ENCODE measurements at regions not wholly inside any gene's neighbourhood (a gene's known extent, or its start where the extent isn't known, plus 50 kb on each side); places are given as distances from the start of the nearest gene placed in this dataset.

DNA sequence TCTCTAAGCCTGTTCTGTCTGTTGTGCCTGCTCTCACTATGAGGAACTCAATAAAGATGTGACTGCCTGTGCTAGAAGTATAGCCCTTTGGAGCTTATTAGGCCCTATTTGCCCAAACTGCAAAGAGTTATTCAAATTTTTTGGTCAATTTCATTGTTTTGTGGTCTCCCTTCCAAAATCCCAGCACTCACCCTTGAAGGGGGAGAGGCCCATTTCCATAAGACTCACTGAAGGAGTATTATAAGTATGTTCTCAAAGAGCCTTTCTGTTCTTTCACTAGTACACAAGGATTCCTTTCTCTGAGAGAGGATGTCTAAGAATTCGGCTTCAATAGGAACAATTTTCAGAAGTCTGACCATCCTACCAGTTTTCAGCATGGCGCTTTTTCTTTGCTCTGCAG lies 641.9 kb upstream of the REG3G start:
- no peak overlapping the region for H3K27ac Mint-ChIP-seq
- no peaks in the 10 kb centered on the region for H3K9me3 Mint-ChIP-seq
- no peak for DNase-seq
- ChIA-PET CTCF (no interaction called here), POLR2A (no interaction called here)
- no peak overlapping the region for H3K4me3 Mint-ChIP-seq
- no peaks in the 10 kb centered on the region for H3K27me3 Mint-ChIP-seq
- H3K4me1 Mint-ChIP-seq, result no peaks in the 10 kb centered on the region
- no peaks in the 10 kb centered on the region for H3K36me3 Mint-ChIP-seq (ENCODE audit: low read depth)

DNA sequence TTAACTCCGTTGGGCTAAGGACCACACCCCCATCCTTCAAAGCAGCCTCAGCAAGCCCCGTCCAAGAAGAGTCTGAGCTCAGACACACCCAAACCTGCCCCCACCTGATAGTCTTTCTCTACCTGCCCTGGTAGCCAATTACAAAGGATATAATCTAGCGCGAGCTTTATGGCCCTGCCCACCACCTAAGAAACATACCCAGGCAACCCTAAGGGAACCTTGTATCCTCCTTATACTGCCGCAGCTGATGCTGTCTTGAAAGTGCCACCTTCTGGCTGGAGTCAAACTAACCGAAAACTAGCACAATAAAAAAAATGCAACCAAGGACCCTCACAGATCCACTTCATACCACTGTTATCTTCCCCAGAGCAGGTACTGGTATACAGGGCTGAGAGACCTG lies 628.3 kb upstream of the REG3G start:
- Mint-ChIP-seq H3K36me3 (ENCODE audit: low read depth) (no peaks in the 10 kb centered on the region), H3K9me3 (peaks cover 23% of the 10 kb centered on the region), H3K27me3 (no peaks in the 10 kb centered on the region), H3K27ac (no peak overlapping the region), H3K4me1 (no peaks in the 10 kb centered on the region), H3K4me3 (no peak overlapping the region)
- POLR2A ChIA-PET, result no interaction called here
- CTCF ChIA-PET, result interaction anchor here (0.6 kb wide), 1 partner anchor 968 kb away, joined by 3 read pairs; no protein-coding TSS in a partner anchor
- DNase-seq, result no peak

DNA sequence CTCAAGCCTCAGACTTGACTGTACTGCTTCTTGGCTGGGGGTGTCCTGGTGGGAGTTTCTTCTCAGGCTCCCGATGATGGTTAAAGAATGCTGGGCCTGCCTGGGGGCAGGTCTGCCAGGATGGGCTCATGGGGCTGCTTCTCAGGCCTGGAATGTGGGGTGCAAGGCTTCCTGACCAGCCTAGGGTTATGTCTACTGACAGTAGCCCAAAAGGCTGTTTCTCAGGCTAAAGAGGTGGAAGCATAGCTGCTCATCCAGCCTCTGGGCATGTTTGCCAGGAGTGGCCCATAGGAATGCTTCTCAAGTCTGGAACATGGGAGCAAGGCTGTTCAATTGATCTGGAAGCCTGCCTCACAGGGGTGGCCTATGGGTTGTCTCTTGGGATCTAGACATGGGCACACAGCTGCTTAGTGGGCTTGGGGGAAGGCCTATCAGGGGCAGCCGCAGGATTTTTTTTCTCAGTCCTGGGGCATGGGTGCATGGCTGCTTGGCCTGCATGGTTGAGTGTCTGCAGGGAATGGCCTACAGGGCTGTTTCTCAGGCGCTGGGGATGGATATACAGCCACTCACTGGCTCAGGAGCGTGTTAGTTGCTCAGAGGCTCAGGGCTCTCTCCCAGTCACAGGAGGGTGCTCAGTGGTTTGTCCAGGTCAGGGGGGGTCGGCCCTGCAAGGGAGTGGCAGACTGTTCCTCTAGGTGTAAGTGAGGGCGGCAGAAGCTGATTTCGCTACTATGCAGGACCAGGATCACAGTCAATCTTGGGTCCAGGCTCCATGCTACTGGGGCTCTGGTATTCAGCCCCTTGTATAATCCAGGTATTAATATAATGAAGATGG lies 617.3 kb upstream of the REG3G start:
- no peaks in the 10 kb centered on the region for H3K36me3 Mint-ChIP-seq (ENCODE audit: low read depth)

DNA sequence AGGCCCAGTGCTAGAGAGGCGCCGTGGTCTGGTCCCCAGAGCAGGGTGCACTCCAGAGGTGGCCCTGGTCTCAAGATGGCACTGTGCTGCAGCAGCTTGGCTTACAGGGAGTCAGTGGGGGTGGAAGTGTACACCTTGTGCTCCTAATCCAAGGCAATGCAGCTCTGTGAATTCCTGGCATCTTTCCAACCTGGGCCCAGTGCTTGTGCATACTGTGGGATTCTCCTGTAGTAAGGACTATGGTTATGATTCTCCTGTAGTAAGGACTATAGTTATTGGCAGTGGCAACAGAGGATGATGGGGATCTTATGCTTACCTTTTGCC lies 616.7 kb upstream of the REG3G start:
- H3K4me3 Mint-ChIP-seq, result no peak overlapping the region
- peaks cover 3% of the 10 kb centered on the region for H3K9me3 Mint-ChIP-seq
- H3K4me1 Mint-ChIP-seq, result no peaks in the 10 kb centered on the region
- no peaks in the 10 kb centered on the region for H3K27me3 Mint-ChIP-seq
- POLR2A ChIA-PET, result no interaction called here
- CTCF ChIA-PET, result no interaction called here
- no peak overlapping the region for H3K27ac Mint-ChIP-seq
- no peaks in the 10 kb centered on the region for H3K36me3 Mint-ChIP-seq (ENCODE audit: low read depth)
- no peak for DNase-seq

More for the DNA sequence above, 617.3 kb upstream of the REG3G start:
- ChIA-PET CTCF (no interaction called here), POLR2A (no interaction called here)
- no peak overlapping the region for H3K4me3 Mint-ChIP-seq
- H3K27ac Mint-ChIP-seq, result no peak overlapping the region
- no peaks in the 10 kb centered on the region for H3K4me1 Mint-ChIP-seq
- no peaks in the 10 kb centered on the region for H3K27me3 Mint-ChIP-seq
- peaks cover 3% of the 10 kb centered on the region for H3K9me3 Mint-ChIP-seq
- DNase-seq, result no peak

DNA sequence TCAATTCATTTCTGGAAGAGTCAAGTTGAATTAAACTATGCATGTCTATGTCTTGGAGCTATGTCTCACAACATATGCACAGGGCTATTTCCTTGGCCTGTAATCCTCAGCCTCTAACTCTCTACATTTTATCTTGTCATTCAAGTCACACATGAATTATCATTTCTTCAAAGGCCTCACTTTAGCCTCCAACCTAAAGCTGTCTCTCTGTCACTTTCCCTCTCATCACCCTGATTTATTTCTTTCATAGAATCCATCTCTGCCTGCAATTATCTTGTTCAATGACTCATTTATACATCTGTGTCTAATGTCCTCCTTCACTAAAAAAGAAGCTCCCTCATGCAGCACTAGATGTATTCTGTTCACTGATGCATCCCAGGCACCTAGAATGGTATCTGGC lies 614.2 kb upstream of the REG3G start:
- Mint-ChIP-seq H3K27ac (no peak overlapping the region), H3K36me3 (ENCODE audit: low read depth) (no peaks in the 10 kb centered on the region), H3K4me1 (no peaks in the 10 kb centered on the region), H3K27me3 (no peaks in the 10 kb centered on the region), H3K9me3 (peaks cover 3% of the 10 kb centered on the region), H3K4me3 (no peak overlapping the region)
- CTCF ChIA-PET, result no interaction called here
- DNase-seq, result no peak
- POLR2A ChIA-PET, result no interaction called here

DNA sequence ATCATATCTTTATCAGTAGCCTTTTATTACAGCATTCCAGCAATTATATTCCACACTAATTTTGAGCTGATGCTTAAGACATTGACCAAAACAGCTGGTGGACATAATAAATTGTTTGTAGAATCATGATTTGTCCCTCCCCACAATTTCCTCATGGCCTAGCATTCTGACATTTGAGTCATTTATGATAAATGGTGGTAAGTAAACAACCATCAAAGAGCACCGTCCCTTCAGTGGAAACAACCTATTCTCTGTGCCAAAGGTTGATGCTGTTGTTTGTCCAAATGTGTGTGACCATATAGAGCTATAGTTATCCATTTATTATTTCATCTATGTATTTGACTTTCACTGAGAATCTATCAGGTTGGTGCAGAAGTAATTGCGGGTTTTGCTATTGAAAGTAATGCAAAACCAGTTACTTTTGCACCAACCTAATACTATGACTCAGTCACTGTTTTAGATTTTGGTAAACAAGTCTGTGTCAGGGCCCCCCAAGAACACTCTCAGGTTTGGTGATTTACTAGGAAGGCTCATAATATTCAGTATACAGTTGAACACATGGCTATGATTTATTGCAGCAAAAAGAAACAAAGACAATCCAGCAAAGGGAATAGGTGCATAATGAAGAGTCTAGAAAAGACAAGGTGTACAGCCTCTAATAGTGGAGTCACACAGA lies 608.7 kb upstream of the REG3G start:
- H3K27ac Mint-ChIP-seq, result no peak overlapping the region
- no peak for DNase-seq
- POLR2A ChIA-PET, result no interaction called here
- no peak overlapping the region for H3K4me3 Mint-ChIP-seq
- CTCF ChIA-PET, result no interaction called here
- no peaks in the 10 kb centered on the region for H3K4me1 Mint-ChIP-seq
- H3K27me3 Mint-ChIP-seq, result no peaks in the 10 kb centered on the region
- H3K9me3 Mint-ChIP-seq, result no peaks in the 10 kb centered on the region
- H3K36me3 Mint-ChIP-seq (ENCODE audit: low read depth), result no peaks in the 10 kb centered on the region

DNA sequence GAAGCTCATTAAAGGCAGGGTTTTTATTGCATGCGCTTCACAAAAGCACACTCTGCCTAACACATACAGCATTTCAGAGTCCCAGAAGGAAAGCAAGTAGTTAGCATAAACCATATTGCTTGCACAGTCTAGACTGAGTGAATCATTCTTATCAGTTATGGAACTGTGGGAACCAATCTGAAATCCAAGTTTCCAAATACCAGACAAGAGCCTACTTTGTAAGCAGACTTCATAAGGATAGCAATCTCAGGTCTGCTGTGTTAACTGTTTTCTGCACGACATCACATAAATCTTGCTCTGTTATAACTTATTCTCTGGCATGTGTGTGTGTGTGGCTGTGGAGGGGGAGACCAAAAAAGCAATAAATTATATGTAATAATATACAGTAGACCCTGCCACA lies 608.1 kb upstream of the REG3G start:
- Mint-ChIP-seq H3K27ac (no peak overlapping the region), H3K4me1 (no peaks in the 10 kb centered on the region), H3K36me3 (ENCODE audit: low read depth) (no peaks in the 10 kb centered on the region), H3K9me3 (no peaks in the 10 kb centered on the region), H3K27me3 (no peaks in the 10 kb centered on the region), H3K4me3 (no peak overlapping the region)
- DNase-seq, result no peak
- POLR2A ChIA-PET, result no interaction called here
- CTCF ChIA-PET, result no interaction called here

DNA sequence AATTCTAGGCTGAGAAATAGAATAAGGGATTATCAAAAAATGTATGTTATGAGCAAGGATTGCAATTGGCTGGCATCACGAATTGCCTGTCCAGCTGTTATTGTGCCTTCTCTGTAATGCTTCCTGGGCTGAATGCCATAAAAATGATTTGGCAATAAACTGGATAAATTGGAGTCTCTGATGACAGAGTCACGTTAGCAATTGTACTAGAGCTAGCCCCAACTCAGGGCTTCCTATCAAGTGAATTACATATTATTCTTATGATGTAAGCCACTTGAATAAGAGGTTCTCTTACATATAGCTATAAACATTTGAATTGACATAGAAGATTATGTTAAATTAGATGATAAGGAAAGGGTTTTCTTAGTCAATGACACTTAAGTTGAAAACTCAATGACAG lies 607.5 kb upstream of the REG3G start:
- CTCF ChIA-PET, result interaction anchor here (0.8 kb wide), 1 partner anchor 11 kb away, joined by 3 read pairs; no protein-coding TSS in a partner anchor
- Mint-ChIP-seq H3K9me3 (no peaks in the 10 kb centered on the region), H3K27me3 (no peaks in the 10 kb centered on the region), H3K4me1 (no peaks in the 10 kb centered on the region), H3K4me3 (no peak overlapping the region), H3K36me3 (ENCODE audit: low read depth) (no peaks in the 10 kb centered on the region), H3K27ac (no peak overlapping the region)
- POLR2A ChIA-PET, result no interaction called here
- no peak for DNase-seq

DNA sequence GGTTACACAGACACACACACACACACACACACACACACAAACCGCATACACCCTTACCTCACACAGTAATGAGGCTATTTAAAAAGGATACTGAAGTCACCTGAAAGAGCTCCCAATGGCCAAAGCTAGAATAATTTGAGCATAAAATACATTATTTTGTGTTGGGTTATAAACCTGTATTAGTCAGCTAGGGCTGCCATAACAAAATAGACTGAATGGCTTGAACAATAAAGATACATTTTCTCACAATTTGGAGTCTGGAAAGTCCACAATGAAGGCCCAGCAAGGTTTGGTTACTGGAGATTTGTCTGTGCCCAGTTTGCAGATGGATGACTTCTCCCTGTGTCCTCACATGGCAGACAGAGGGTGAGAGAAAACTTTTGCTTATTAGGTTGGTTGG lies 605.4 kb upstream of the REG3G start:
- Mint-ChIP-seq H3K27ac (no peak overlapping the region), H3K4me1 (no peaks in the 10 kb centered on the region), H3K36me3 (ENCODE audit: low read depth) (no peaks in the 10 kb centered on the region), H3K27me3 (no peaks in the 10 kb centered on the region), H3K4me3 (no peak overlapping the region), H3K9me3 (no peaks in the 10 kb centered on the region)
- CTCF ChIA-PET, result no interaction called here
- POLR2A ChIA-PET, result no interaction called here
- no peak for DNase-seq

DNA sequence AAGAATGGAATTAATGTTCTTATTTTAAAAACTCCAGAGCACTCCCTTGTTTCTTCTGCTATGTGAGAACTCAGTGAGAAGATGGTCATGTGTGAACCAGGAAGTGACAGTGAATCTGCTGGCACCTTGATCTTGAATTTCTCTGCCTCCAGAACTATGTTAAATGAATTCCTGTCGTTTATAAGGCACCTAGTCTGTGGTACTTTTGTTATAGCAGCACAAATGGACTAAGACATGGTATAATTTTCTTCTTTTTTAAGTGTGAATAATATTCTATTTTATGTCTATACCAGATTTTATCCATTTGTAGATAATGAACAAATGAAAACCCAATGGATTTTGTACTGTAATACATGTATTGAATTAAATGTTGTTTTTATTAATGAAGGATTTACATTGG lies 601.9 kb upstream of the REG3G start:
- Mint-ChIP-seq H3K4me1 (no peaks in the 10 kb centered on the region), H3K27me3 (no peaks in the 10 kb centered on the region), H3K4me3 (no peak overlapping the region), H3K36me3 (ENCODE audit: low read depth) (no peaks in the 10 kb centered on the region), H3K27ac (no peak overlapping the region), H3K9me3 (peaks cover 1% of the 10 kb centered on the region)
- POLR2A ChIA-PET, result no interaction called here
- DNase-seq, result no peak
- CTCF ChIA-PET, result no interaction called here

DNA sequence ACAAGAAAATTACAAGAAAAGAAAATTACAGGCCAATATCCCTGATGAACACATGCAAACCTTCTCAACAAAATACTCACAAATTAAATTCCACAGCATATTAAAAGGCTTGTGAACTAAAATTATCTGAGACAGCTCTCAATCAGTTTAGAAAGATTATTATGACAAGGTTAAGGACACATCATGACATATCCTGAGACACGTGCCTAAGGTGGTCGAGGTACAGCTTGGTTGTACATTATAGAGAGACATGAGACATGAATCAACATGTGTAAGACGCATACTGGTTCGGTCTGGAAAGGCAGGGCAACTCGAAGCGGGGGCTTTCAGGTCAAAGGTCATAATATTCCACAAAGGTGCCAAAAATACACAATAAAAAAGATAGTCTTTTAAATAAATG lies 598.3 kb upstream of the REG3G start:
- CTCF ChIA-PET, result no interaction called here
- no peaks in the 10 kb centered on the region for H3K36me3 Mint-ChIP-seq (ENCODE audit: low read depth)
- no peaks in the 10 kb centered on the region for H3K27me3 Mint-ChIP-seq
- H3K4me1 Mint-ChIP-seq, result no peaks in the 10 kb centered on the region
- peaks cover 5% of the 10 kb centered on the region for H3K9me3 Mint-ChIP-seq
- no peak overlapping the region for H3K27ac Mint-ChIP-seq
- no peak overlapping the region for H3K4me3 Mint-ChIP-seq
- POLR2A ChIA-PET, result no interaction called here
- no peak for DNase-seq

DNA sequence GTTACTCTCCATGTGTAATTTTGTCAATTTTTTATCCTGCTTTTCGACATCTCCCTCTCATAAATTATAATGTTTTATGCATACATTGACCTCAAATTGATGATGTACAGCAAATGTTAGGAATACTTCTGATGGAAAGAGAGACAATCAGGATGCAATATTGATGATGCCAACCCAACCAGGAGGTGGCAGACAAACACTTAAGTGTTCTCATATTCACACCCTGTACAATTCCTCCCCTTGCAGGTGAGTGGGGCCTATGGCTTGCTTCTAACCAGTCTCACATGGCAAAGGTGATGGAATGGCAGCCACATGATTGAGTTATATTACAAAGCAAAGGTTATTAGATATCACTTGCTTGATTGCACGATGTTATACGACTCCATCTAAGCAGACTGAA lies 594.3 kb upstream of the REG3G start:
- ChIA-PET POLR2A (no interaction called here), CTCF (no interaction called here)
- Mint-ChIP-seq H3K4me1 (no peaks in the 10 kb centered on the region), H3K36me3 (ENCODE audit: low read depth) (no peaks in the 10 kb centered on the region), H3K27ac (no peak overlapping the region), H3K27me3 (no peaks in the 10 kb centered on the region), H3K4me3 (no peak overlapping the region), H3K9me3 (peaks cover 5% of the 10 kb centered on the region)
- DNase-seq, result no peak

DNA sequence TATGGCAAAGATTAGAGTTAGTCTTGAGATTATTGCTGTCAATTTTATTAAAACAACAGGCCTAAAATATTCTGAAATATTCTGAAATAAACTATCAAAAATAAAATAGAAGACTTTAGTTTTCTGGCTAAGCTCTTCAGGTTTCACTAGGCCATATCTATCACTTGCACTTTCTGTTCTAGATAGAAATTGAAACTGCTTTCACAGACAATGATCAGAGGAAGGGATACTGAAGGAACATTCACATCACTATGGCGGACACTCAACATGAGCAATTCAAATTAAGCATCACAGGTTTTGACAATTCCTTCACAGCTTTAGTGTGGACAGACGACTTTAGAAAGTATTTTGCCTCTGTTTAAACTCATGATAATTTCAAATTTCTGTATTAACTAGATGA lies 586.4 kb upstream of the REG3G start:
- CTCF ChIA-PET, result no interaction called here
- Mint-ChIP-seq H3K27ac (no peak overlapping the region), H3K36me3 (ENCODE audit: low read depth) (no peaks in the 10 kb centered on the region), H3K27me3 (no peaks in the 10 kb centered on the region), H3K4me1 (no peaks in the 10 kb centered on the region), H3K4me3 (no peak overlapping the region), H3K9me3 (peaks cover 5% of the 10 kb centered on the region)
- POLR2A ChIA-PET, result no interaction called here
- no peak for DNase-seq

DNA sequence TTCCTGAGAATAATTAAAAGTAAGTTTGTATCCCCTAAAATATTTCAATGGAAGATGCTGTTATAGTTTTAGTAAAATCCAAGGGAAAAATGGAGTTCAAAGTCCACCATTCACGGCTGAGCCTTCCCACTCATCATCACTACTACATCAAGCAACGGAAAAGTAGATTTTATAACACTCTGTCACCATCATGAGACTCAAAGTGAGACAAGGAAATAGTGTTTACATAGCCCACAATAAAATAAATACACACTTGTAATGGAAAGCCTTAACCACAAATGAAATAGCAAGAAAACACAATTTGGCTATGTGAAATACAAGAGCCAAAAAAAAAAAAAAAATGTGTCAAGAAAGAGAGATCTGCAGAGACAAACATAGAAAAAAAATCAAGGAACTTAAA lies 569.9 kb upstream of the REG3G start:
- no peak overlapping the region for H3K27ac Mint-ChIP-seq
- no peak for DNase-seq
- ChIA-PET CTCF (no interaction called here), POLR2A (no interaction called here)
- peaks cover 8% of the 10 kb centered on the region for H3K9me3 Mint-ChIP-seq
- H3K4me1 Mint-ChIP-seq, result no peaks in the 10 kb centered on the region
- no peaks in the 10 kb centered on the region for H3K27me3 Mint-ChIP-seq
- H3K36me3 Mint-ChIP-seq (ENCODE audit: low read depth), result no peaks in the 10 kb centered on the region
- H3K4me3 Mint-ChIP-seq, result no peak overlapping the region

All from activated CD4-positive, alpha-beta T cell treated with anti-CD3 and anti-CD28 coated beads, Interleukin-2, amount 10 ng/mL, durations not matched to agents 7 days and 5 days (primary cell).